ENCODE measurements at regions not wholly inside any gene's neighbourhood (a gene's known extent, or its start where the extent isn't known, plus 50 kb on each side); places are given as distances from the start of the nearest gene placed in this dataset.
A peak's percentile ranks its signal among the peaks of the same experiment; 100 is the strongest.

DNA sequence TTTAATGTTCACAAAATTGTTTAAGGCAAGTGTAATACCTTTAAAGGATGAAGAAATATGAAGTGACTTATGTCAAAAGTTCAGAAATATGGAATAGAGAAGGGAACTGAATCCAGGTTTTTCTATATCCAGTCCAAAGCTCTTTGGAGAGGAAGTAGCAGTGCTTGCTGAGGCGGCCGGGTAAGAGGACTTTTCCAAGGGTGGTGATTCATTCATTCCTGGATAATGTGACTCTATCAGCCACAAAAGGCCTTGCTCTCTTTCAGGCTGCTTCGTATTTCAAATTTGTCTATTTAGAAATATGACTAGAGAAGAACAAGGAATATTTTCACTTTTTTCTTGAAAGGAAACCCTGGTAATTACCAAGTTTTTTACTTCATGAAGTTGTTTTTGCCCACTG is 830.1 kb upstream of the ZEB2 start:
- no peak for DNase-seq (ENCODE audit: low spot score)
- intact Hi-C loops (cut with micrococcal nuclease): no loop called here
- no peak overlapping the region for H3K27ac Mint-ChIP-seq
- no peaks in the 10 kb centered on the region for H3K36me3 Mint-ChIP-seq (ENCODE audit: low read depth)
- H3K4me3 Mint-ChIP-seq (ENCODE audit: low read depth): no peak overlapping the region
- no peaks in the 10 kb centered on the region for H3K27me3 Mint-ChIP-seq (ENCODE audit: low read depth)
- no peaks in the 10 kb centered on the region for H3K9me3 Mint-ChIP-seq
- no peaks in the 10 kb centered on the region for H3K4me1 Mint-ChIP-seq (ENCODE audit: low read depth)

DNA sequence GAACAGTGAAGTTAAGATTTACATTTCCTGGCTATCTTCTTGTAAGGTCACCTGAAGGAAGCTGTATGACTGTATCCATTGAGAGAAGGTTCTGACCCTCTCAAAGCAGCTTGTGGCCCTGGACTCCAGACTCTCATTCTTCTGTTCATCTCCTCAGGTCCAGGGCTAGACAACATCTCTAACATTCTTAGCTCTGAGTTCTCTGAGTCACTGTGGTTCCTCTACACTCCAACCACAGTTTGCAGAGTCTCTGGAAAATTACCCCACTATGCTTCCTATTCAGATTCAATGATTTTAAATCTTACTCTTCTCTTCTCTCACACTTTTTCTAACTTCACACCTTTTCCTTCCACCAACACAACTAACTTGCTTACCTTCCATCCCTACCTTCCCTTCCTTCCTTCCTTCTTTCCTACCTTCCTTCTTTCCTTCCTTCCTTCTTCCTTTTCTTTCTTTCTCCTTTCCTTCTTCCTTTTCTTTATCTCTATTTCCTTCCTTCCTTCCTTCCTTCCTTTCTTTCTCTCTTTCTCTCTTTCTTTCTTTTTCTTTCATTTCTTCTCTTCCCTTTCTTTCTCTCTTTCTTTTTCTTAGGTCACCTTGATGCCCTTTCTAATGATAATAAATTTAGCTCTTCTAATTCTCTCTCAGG is 824.3 kb upstream of the ZEB2 start:
- peaks cover 15% of the 10 kb centered on the region for H3K9me3 Mint-ChIP-seq
- intact Hi-C loops (cut with micrococcal nuclease): no loop called here
- H3K4me3 Mint-ChIP-seq (ENCODE audit: low read depth): no peak overlapping the region
- H3K27me3 Mint-ChIP-seq (ENCODE audit: low read depth): peaks cover 3% of the 10 kb centered on the region
- H3K36me3 Mint-ChIP-seq (ENCODE audit: low read depth): no peaks in the 10 kb centered on the region
- DNase-seq (ENCODE audit: low spot score): no peak
- H3K27ac Mint-ChIP-seq: no peak overlapping the region
- no peaks in the 10 kb centered on the region for H3K4me1 Mint-ChIP-seq (ENCODE audit: low read depth)

DNA sequence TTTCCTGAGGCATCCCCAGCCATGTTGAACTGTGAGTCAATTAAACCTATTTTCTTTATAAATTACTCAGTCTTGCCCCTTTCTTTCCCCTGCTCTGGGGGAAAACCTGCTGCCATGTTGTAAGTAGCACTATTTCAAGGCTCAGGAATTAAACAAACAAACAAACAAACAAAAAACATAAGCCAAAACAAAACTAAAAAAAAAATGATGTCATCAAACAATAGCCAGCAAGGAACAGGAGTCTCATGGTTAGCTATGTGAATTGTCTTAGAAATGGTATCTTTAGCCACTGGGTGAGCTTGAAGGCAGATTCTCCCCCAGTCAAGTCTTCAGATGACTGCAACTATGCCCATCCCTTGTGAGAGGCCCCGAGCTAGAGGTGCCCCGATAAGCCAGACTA is 823.4 kb upstream of the ZEB2 start:
- H3K36me3 Mint-ChIP-seq (ENCODE audit: low read depth): no peaks in the 10 kb centered on the region
- no peak overlapping the region for H3K4me3 Mint-ChIP-seq (ENCODE audit: low read depth)
- H3K4me1 Mint-ChIP-seq (ENCODE audit: low read depth): no peaks in the 10 kb centered on the region
- intact Hi-C loops (cut with micrococcal nuclease): no loop called here
- no peak overlapping the region for H3K27ac Mint-ChIP-seq
- DNase-seq (ENCODE audit: low spot score): no peak
- H3K9me3 Mint-ChIP-seq: peaks cover 15% of the 10 kb centered on the region
- H3K27me3 Mint-ChIP-seq (ENCODE audit: low read depth): peaks cover 3% of the 10 kb centered on the region

DNA sequence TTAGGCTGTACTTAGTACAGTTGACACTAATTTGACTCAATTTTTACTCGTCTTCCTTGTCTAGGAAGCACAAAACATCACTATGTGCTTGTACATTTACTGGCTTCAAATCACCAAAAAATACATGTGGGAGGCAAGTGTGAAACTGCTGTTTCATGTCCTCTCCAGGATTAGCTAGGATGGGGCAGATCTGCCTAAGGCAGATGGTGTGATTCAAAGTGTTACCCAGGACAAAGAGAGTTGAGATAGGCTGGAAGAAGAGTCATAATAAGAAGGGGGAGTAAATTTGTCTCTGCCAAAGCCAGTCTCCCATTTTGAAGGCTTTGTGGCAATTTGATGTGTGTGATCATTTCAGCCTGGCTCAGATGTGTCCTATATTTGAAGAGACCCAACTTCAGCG is 821.6 kb upstream of the ZEB2 start:
- Mint-ChIP-seq H3K4me1 (ENCODE audit: low read depth) (no peaks in the 10 kb centered on the region), H3K36me3 (ENCODE audit: low read depth) (no peaks in the 10 kb centered on the region), H3K4me3 (ENCODE audit: low read depth) (no peak overlapping the region), H3K27me3 (ENCODE audit: low read depth) (peaks cover 3% of the 10 kb centered on the region), H3K9me3 (peaks cover 15% of the 10 kb centered on the region), H3K27ac (no peak overlapping the region)
- DNase-seq (ENCODE audit: low spot score): no peak
- intact Hi-C loops (cut with micrococcal nuclease): no loop called here

DNA sequence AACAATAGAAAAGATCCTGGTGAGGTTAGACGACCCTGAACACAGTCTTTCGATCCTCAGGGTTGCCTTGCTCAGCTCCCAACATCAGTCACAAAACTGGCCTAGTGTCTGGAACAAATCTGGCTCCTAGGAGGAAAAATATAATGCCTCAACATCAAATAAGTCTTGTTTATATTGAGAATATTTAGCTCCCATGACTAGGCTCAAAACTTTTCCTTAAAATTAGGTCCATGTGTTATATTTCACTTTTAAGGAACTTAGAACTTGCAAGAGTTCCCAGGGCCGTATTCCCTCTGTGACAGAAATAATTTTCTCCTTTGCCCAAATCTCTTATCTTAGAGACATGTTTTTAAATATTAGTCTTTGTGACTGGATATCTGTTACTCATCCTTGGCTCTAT is 819.7 kb upstream of the ZEB2 start:
- H3K36me3 Mint-ChIP-seq (ENCODE audit: low read depth): no peaks in the 10 kb centered on the region
- no peak overlapping the region for H3K4me3 Mint-ChIP-seq (ENCODE audit: low read depth)
- DNase-seq (ENCODE audit: low spot score): no peak
- no peak overlapping the region for H3K27ac Mint-ChIP-seq
- no peaks in the 10 kb centered on the region for H3K4me1 Mint-ChIP-seq (ENCODE audit: low read depth)
- H3K9me3 Mint-ChIP-seq: peaks cover 15% of the 10 kb centered on the region
- peaks cover 9% of the 10 kb centered on the region for H3K27me3 Mint-ChIP-seq (ENCODE audit: low read depth)
- intact Hi-C loops (cut with micrococcal nuclease): no loop called here

DNA sequence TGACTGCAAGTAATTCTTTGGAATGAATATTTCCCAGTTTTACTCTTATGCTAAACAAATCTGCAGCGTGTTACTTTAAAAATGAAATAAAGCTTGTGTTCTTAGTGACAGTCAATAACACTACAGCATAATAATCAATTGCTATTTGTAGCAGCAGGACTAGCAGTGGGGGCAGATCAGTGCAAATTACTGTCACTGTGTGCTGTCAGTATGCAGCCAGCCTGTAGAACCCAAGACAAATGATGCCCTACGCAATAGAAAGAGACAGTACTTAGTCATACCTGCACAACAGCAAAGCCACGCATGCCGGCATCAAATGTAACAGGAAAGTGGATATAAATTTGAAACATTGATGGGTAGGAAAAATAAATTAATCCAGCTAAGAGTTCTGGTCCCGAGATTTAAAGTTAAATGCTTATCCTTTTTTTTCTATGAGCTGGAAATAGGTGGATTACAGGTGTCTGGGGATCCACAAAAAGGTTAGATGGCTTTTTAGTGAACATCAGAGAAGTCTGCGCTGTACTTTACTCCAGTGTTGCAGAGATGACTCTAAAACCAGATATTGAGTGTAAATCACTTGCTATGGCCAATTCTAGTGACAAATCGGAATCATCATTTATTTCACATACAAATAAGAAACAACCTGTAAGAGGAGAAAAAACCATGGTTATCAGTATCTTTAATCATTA is 812.4 kb upstream of the ZEB2 start:
- Mint-ChIP-seq H3K36me3 (ENCODE audit: low read depth) (no peaks in the 10 kb centered on the region), H3K27ac (no peak overlapping the region), H3K9me3 (no peaks in the 10 kb centered on the region), H3K4me1 (ENCODE audit: low read depth) (no peaks in the 10 kb centered on the region), H3K4me3 (ENCODE audit: low read depth) (no peak overlapping the region), H3K27me3 (ENCODE audit: low read depth) (peaks cover 26% of the 10 kb centered on the region)
- no peak for DNase-seq (ENCODE audit: low spot score)
- intact Hi-C loops (cut with micrococcal nuclease): no loop called here

DNA sequence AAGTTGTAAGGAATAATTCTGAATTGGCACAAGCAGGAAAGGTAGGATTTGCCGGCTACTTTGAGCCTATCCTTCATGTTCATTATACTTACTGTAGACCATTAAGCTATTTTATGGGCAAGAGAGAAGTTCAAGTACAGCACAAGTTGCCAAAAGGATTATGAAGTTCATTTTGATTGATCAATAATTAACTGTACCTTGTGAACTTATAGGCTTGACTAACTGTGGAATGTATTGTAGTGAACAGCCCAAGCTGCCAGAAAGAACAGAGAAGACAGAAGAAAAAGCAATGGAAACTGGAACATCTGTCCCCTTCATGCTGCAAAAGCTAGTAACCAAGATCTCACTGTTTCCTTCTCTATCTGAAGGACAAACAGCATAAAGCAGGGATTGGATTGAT is 810.1 kb upstream of the ZEB2 start:
- peaks cover 2% of the 10 kb centered on the region for H3K4me1 Mint-ChIP-seq (ENCODE audit: low read depth)
- H3K27me3 Mint-ChIP-seq (ENCODE audit: low read depth): peaks cover 29% of the 10 kb centered on the region
- no peak for DNase-seq (ENCODE audit: low spot score)
- H3K36me3 Mint-ChIP-seq (ENCODE audit: low read depth): no peaks in the 10 kb centered on the region
- no peak overlapping the region for H3K4me3 Mint-ChIP-seq (ENCODE audit: low read depth)
- H3K27ac Mint-ChIP-seq: no peak overlapping the region
- H3K9me3 Mint-ChIP-seq: no peaks in the 10 kb centered on the region
- intact Hi-C loops (cut with micrococcal nuclease): loop anchor here (10.0 kb wide), 1 partner anchor 415 kb away; no protein-coding TSS in a partner anchor

DNA sequence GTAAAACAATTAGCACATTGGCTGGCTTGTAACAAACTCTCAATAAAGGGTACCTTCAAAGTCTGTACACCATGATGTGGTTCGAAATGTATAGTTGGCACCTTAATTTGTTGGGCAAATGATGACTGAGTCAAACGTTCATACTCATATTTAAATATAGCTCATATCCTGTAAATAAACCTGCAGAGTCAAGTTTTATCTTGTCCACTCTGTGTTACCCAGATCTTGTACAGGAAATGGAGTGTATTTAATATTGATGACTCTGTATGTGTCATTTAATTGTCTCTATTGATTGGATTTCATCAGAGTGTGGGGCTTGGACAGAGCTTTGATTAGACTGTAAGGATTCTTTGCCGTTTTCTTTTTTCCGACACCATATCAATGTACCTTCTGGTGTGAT is 805.6 kb upstream of the ZEB2 start:
- intact Hi-C loops (cut with micrococcal nuclease): loop anchor here (10.0 kb wide), 1 partner anchor 419 kb away; no protein-coding TSS in a partner anchor
- H3K4me3 Mint-ChIP-seq (ENCODE audit: low read depth): no peak overlapping the region
- peaks cover 36% of the 10 kb centered on the region for H3K27me3 Mint-ChIP-seq (ENCODE audit: low read depth)
- H3K36me3 Mint-ChIP-seq (ENCODE audit: low read depth): no peaks in the 10 kb centered on the region
- H3K9me3 Mint-ChIP-seq: no peaks in the 10 kb centered on the region
- H3K4me1 Mint-ChIP-seq (ENCODE audit: low read depth): peaks cover 18% of the 10 kb centered on the region
- H3K27ac Mint-ChIP-seq: no peak overlapping the region
- no peak for DNase-seq (ENCODE audit: low spot score)

DNA sequence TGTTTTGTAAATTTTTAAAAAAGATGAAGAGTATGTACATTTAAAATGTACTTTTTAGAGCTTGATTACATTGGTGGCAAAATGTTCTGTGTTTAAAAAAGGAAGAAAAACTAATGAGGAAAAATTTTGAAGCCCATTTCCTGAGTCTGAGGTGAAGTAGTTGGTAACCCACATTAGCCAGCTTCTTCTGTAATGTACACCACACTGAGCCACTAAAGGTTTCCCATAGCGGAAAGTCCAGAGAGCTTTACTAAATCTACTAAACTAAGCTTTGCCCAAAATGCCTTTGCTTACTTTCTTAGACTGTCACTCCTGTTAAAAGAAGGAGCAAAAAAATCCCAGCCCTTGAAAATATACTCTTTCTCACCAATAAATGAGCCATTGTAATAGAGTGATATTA is 804.8 kb upstream of the ZEB2 start:
- no peaks in the 10 kb centered on the region for H3K9me3 Mint-ChIP-seq
- H3K27me3 Mint-ChIP-seq (ENCODE audit: low read depth): peaks cover 33% of the 10 kb centered on the region
- H3K4me3 Mint-ChIP-seq (ENCODE audit: low read depth): no peak overlapping the region
- no peak for DNase-seq (ENCODE audit: low spot score)
- H3K27ac Mint-ChIP-seq: no peak overlapping the region
- H3K4me1 Mint-ChIP-seq (ENCODE audit: low read depth): peaks cover 18% of the 10 kb centered on the region
- intact Hi-C loops (cut with micrococcal nuclease): loop anchor here (10.0 kb wide), 1 partner anchor 420 kb away; no protein-coding TSS in a partner anchor
- no peaks in the 10 kb centered on the region for H3K36me3 Mint-ChIP-seq (ENCODE audit: low read depth)

DNA sequence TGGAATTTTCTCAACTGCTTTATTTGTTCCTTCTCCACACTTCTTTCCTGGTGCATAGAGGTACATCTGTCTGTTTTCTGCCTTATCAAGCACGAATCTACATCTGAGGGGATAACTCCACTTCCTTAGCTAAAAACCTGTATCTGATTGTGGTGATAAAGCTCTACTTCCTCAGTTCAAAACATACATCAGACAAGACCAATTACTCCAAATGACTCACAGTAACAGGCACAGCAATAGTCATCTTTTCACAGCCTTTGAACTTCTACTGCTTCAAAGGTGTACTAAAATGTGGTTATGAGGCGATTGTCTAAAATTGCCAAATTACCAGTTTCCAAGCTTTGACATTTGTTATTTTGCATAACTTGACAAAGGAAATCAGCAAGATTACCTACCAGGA is 803.6 kb upstream of the ZEB2 start:
- peak; percentile 9 for DNase-seq (ENCODE audit: low spot score)
- Mint-ChIP-seq H3K9me3 (no peaks in the 10 kb centered on the region), H3K4me1 (ENCODE audit: low read depth) (peaks cover 18% of the 10 kb centered on the region), H3K36me3 (ENCODE audit: low read depth) (no peaks in the 10 kb centered on the region), H3K27me3 (ENCODE audit: low read depth) (peaks cover 26% of the 10 kb centered on the region), H3K4me3 (ENCODE audit: low read depth) (no peak overlapping the region), H3K27ac (peak overlapping the region; percentile 20)
- intact Hi-C loops (cut with micrococcal nuclease): loop anchor here (1.0 to 10.0 kb wide), 2 partner anchors 88 to 421 kb away; no protein-coding TSS in a partner anchor

DNA sequence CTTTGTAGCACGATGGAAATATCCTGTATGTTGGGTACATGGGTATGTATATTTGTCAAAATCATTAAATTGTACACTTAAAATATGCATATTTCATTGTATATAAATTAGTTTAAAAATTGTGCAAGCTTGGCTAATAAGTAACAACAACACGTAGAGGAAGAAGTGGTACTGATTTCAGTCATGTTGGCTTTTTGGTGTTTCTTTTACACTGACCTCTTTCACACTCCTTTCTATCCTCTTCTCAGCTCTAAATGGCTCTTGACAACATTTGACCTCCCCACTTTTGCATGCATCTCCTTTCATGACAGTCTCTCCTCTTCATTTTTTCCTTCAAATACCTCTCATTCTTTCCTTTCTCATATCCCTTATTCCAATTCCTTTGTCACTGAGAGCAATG is 801.4 kb upstream of the ZEB2 start:
- Mint-ChIP-seq H3K27me3 (ENCODE audit: low read depth) (peaks cover 23% of the 10 kb centered on the region), H3K9me3 (no peaks in the 10 kb centered on the region), H3K4me3 (ENCODE audit: low read depth) (no peak overlapping the region), H3K36me3 (ENCODE audit: low read depth) (no peaks in the 10 kb centered on the region), H3K27ac (no peak overlapping the region), H3K4me1 (ENCODE audit: low read depth) (peaks cover 18% of the 10 kb centered on the region)
- intact Hi-C loops (cut with micrococcal nuclease): loop anchor here (10.0 kb wide), 1 partner anchor 423 kb away; no protein-coding TSS in a partner anchor
- no peak for DNase-seq (ENCODE audit: low spot score)

DNA sequence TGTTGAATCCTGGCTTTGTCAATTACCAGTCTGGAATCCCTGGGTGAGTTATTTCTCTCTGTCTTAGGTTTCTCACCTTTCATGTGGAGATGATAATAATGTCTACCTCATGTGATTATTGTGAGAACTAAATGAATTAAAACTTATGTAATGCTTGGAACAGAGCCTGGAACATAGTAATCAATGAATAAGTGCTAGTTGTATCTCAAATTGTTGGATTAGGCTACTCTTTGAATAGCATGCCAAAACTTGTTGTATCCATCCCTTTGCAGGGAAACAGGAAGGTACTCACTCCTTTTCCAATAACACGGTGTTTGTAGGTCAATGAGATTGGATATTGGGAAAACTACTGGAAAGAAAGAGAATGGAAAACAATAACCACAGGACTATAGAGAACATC is 796.6 kb upstream of the ZEB2 start:
- Mint-ChIP-seq H3K27me3 (ENCODE audit: low read depth) (peaks cover 15% of the 10 kb centered on the region), H3K4me1 (ENCODE audit: low read depth) (no peaks in the 10 kb centered on the region), H3K9me3 (no peaks in the 10 kb centered on the region), H3K36me3 (ENCODE audit: low read depth) (no peaks in the 10 kb centered on the region), H3K27ac (no peak overlapping the region), H3K4me3 (ENCODE audit: low read depth) (no peak overlapping the region)
- intact Hi-C loops (cut with micrococcal nuclease): no loop called here
- DNase-seq (ENCODE audit: low spot score): no peak

DNA sequence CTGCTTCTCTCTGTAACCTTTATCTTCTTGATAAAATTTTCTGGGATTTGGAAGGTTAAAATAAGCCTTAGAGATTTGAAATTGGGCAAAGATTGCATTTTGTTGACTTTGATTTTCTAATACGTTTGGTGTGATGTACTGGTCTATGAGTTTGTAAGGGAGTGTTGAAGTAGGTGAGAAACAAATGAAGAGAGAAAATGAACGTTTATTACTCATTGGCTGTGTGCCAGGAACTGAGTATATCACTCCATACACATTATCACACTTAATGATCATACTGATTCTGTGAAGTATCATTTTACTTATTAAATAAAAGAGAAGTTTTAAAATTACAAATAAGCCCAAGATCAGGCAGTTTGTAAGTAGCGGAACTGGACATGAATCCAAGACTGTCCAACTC is 795.1 kb upstream of the ZEB2 start:
- H3K36me3 Mint-ChIP-seq (ENCODE audit: low read depth): no peaks in the 10 kb centered on the region
- peaks cover 12% of the 10 kb centered on the region for H3K27me3 Mint-ChIP-seq (ENCODE audit: low read depth)
- peaks cover 6% of the 10 kb centered on the region for H3K9me3 Mint-ChIP-seq
- intact Hi-C loops (cut with micrococcal nuclease): no loop called here
- H3K27ac Mint-ChIP-seq: no peak overlapping the region
- no peak overlapping the region for H3K4me3 Mint-ChIP-seq (ENCODE audit: low read depth)
- H3K4me1 Mint-ChIP-seq (ENCODE audit: low read depth): no peaks in the 10 kb centered on the region
- DNase-seq (ENCODE audit: low spot score): no peak
